H1 (cell line): ENCODE measurements at regions not wholly inside any gene's neighbourhood (a gene's known extent, or its start where the extent isn't known, plus 50 kb on each side); places are given as distances from the start of the nearest gene placed in this dataset.

Source experiments
- CTCF ChIA-PET: fragments of 300-600 bp; sonication (Branson Sonifier 250); formaldehyde crosslinking; loops from one replicate; lab custom pipeline; 2021; ENCODE audit not compliant: partially characterized antibody; lab: Charles Lee
- POLR2A ChIA-PET: fragments of 300-600 bp; sonication (Branson Sonifier 250); formaldehyde crosslinking; loops from one replicate; lab custom pipeline; 2021; ENCODE audit warnings: inconsistent platforms; ENCODE audit not compliant: partially characterized antibody; lab: Charles Lee
- DNase-seq, 2 experiments: peaks; one replicate each; pipeline versions ENCODE4 v3.0.0 to v3.0.0-alpha.2; 2010 to 2022; ENCODE audit warnings: low spot score in 2 of 2, low read depth in 1 of 2, mixed read lengths in 1 of 2
- FAIRE-seq: peaks from 2 replicates; lab custom pipeline; 2011; peaks lifted over from hg19 to GRCh38; lab: Jason Lieb, UNC
- H2AFZ ChIP-seq: 2 replicates; pipeline ENCODE4 v1.8.1; 2012; ENCODE audit warnings: low read length, inconsistent platforms
- H2AK5ac ChIP-seq: 2 replicates; pipeline ENCODE4 v1.6.1; 2013; ENCODE audit warnings: low read depth, low read length
- H2BK120ac ChIP-seq: replicated peaks from 2 replicates; pipeline ENCODE3; 2013; ENCODE audit warnings: low read depth, low read length, inconsistent platforms
- H2BK12ac ChIP-seq: 2 replicates; pipeline ENCODE4 v1.6.1; 2013; ENCODE audit warnings: low read depth, low read length
- H2BK15ac ChIP-seq: 2 replicates; pipeline ENCODE4 v1.6.1; 2013; ENCODE audit warnings: low read length
- H2BK20ac ChIP-seq: 2 replicates; pipeline ENCODE4 v1.6.1; 2013; ENCODE audit warnings: low read length
- H2BK5ac ChIP-seq: 2 replicates; pipeline ENCODE4 v1.6.1; 2013; ENCODE audit warnings: low read depth, low read length
- H3K14ac ChIP-seq: 2 replicates; pipeline ENCODE4 v1.6.1; 2013; ENCODE audit warnings: inconsistent platforms; ENCODE audit not compliant: insufficient read length
- H3K18ac ChIP-seq: 2 replicates; pipeline ENCODE4 v1.6.1; 2013; ENCODE audit warnings: low read length; ENCODE audit errors: extremely low read depth
- H3K23ac ChIP-seq: 2 replicates; pipeline ENCODE4 v1.6.1; 2013; ENCODE audit warnings: inconsistent platforms; ENCODE audit not compliant: insufficient read length
- H3K23me2 ChIP-seq: 2 replicates; pipeline ENCODE4 v1.6.1; 2013; ENCODE audit warnings: low read depth, low read length
- H3K27ac ChIP-seq: 2 replicates; pipeline ENCODE4 v1.6.1; 2011; ENCODE audit warnings: low read depth, low read length, inconsistent platforms
- H3K27me3 ChIP-seq, 4 experiments: replicated peaks in 1 of 4; 1 replicate in 1 of 4; 2 replicates in 3 of 4; pipeline versions ENCODE4 v1.6.1 to v1.8.1; 2011 to 2013; ENCODE audit warnings: low read length in 3 of 4, mild to moderate bottlenecking in 3 of 4, inconsistent platforms in 2 of 4, mixed read lengths in 2 of 4, moderate library complexity in 1 of 4; ENCODE audit not compliant: control insufficient read depth in 3 of 4, insufficient read depth in 3 of 4; ENCODE audit errors: extremely low read depth in 1 of 4
- H3K36me3 ChIP-seq, 4 experiments: 2 replicates each; pipeline versions ENCODE4 v1.6.1 to v1.8.1; 2011 to 2013; ENCODE audit warnings: mild to moderate bottlenecking in 4 of 4, low read length in 3 of 4, moderate library complexity in 2 of 4, control low read depth in 1 of 4, inconsistent platforms in 1 of 4; ENCODE audit not compliant: insufficient read depth in 4 of 4, control insufficient read depth in 2 of 4
- H3K4ac ChIP-seq: replicated peaks from 2 replicates; pipeline ENCODE3; 2013; ENCODE audit warnings: low read length, low read depth, mixed read lengths, inconsistent platforms; ENCODE audit not compliant: insufficient read length
- H3K4me1 ChIP-seq, 4 experiments: replicated peaks in 1 of 4; 1 replicate in 1 of 4; 2 replicates in 3 of 4; pipeline versions ENCODE4 v1.6.1 to v1.8.1; 2011 to 2013; ENCODE audit warnings: low read length in 3 of 4, inconsistent platforms in 2 of 4, mixed read lengths in 1 of 4; ENCODE audit not compliant: insufficient read depth in 4 of 4, control insufficient read depth in 3 of 4
- H3K4me2 ChIP-seq, 2 experiments: 2 replicates each; pipeline versions ENCODE4 v1.6.1 to v1.8.1; 2011 to 2013; ENCODE audit warnings: low read depth in 2 of 2, low read length in 2 of 2, control low read depth in 1 of 2, inconsistent platforms in 1 of 2, mild to moderate bottlenecking in 1 of 2; ENCODE audit not compliant: insufficient read depth in 1 of 2
- H3K4me3 ChIP-seq, 4 experiments: fragments of 200-600, 300-600 bp in 1 of 4; sonication (generic), shearing (Covaris generic), sonication (Bioruptor Twin) in 1 of 4; 2 replicates each; pipeline versions ENCODE4 v1.5.1 to v1.8.1; 2011 to 2016; ENCODE audit warnings: low read length in 4 of 4, low read depth in 3 of 4, control low read depth in 2 of 4, inconsistent platforms in 2 of 4, mild to moderate bottlenecking in 2 of 4, mixed read lengths in 1 of 4, moderate library complexity in 1 of 4; ENCODE audit not compliant: insufficient read depth in 2 of 4; ENCODE audit errors: extremely low read depth in 1 of 4
- H3K56ac ChIP-seq: replicated peaks from 2 replicates; pipeline ENCODE3; 2013; ENCODE audit warnings: low read depth, mild to moderate bottlenecking, mixed read lengths, low read length, inconsistent platforms; ENCODE audit not compliant: insufficient read length
- H3K79me1 ChIP-seq: 2 replicates; pipeline ENCODE4 v1.6.1; 2013; ENCODE audit warnings: low read depth, low read length, control low read depth
- H3K79me2 ChIP-seq, 2 experiments: 2 replicates each; pipeline versions ENCODE4 v1.6.1 to v1.8.1; 2012 to 2013; ENCODE audit warnings: low read length in 2 of 2, mild to moderate bottlenecking in 2 of 2, inconsistent platforms in 1 of 2; ENCODE audit not compliant: insufficient read depth in 2 of 2, control insufficient read depth in 1 of 2
- H3K9ac ChIP-seq, 4 experiments: replicated peaks in 1 of 4; 1 replicate in 1 of 4; 2 replicates in 3 of 4; pipeline versions ENCODE4 v1.6.1 to v1.8.1; 2011 to 2013; ENCODE audit warnings: low read depth in 3 of 4, low read length in 3 of 4, control low read depth in 2 of 4, mild to moderate bottlenecking in 2 of 4, moderate library complexity in 2 of 4, inconsistent platforms in 1 of 4; ENCODE audit errors: extremely low read depth in 1 of 4
- H3K9me3 ChIP-seq, 2 experiments: 2 replicates each; pipeline versions ENCODE4 v1.6.1 to v1.8.1; 2012 to 2013; ENCODE audit warnings: mild to moderate bottlenecking in 2 of 2, moderate library complexity in 2 of 2, control low read depth in 1 of 2, inconsistent platforms in 1 of 2, low read depth in 1 of 2, low read length in 1 of 2, mixed read lengths in 1 of 2; ENCODE audit not compliant: insufficient read depth in 2 of 2
- H4K20me1 ChIP-seq, 2 experiments: replicated peaks in 1 of 2; 2 replicates each; pipeline versions ENCODE3 to v1.8.1; 2011 to 2013; ENCODE audit warnings: inconsistent platforms in 2 of 2, low read length in 2 of 2, mild to moderate bottlenecking in 1 of 2; ENCODE audit not compliant: insufficient read depth in 2 of 2, control insufficient read depth in 1 of 2
- H4K5ac ChIP-seq: 2 replicates; pipeline ENCODE4 v1.6.1; 2013; ENCODE audit warnings: low read length, low read depth, mixed read lengths, inconsistent platforms; ENCODE audit not compliant: insufficient read length
- H4K8ac ChIP-seq: 2 replicates; pipeline ENCODE4 v1.8.0; 2013; ENCODE audit warnings: mild to moderate bottlenecking, moderate library complexity, low read length, inconsistent platforms; ENCODE audit not compliant: insufficient read depth; ENCODE audit errors: extremely low read depth
- H4K91ac ChIP-seq: replicated peaks from 2 replicates; pipeline ENCODE3; 2013; ENCODE audit warnings: low read length, mixed read lengths, inconsistent platforms; ENCODE audit not compliant: insufficient read length
- EP300 ChIP-seq, 2 experiments: IDR thresholded peaks; 1 replicate in 1 of 2; 2 replicates in 1 of 2; pipeline ENCODE4 v1.6.1; 2011 to 2012; ENCODE audit warnings: low read depth in 2 of 2, low read length in 2 of 2, mild to moderate bottlenecking in 2 of 2, borderline replicate concordance in 1 of 2, inconsistent platforms in 1 of 2, moderate library complexity in 1 of 2
- KDM5A ChIP-seq: fragments of 200-600 bp; IDR thresholded peaks from 2 replicates; pipeline ENCODE4 v1.7.1; 2012; ENCODE audit warnings: mild to moderate bottlenecking, low read length, inconsistent platforms, mixed read lengths
- PHF8 ChIP-seq: fragments of 200-600 bp; sonication (generic); conservative IDR thresholded peaks from 2 replicates; pipeline ENCODE4 v1.7.1; 2012; ENCODE audit warnings: low read depth, mild to moderate bottlenecking, inconsistent platforms, low read length, moderate library complexity
- RXRA ChIP-seq: IDR thresholded peaks from 2 replicates; pipeline ENCODE4 v1.6.1; 2011; ENCODE audit warnings: low read depth, mild to moderate bottlenecking, low read length, moderate library complexity; ENCODE audit not compliant: insufficient read depth
- SP2 ChIP-seq: IDR thresholded peaks from 2 replicates; pipeline ENCODE4 v1.6.1; 2012; ENCODE audit warnings: mild to moderate bottlenecking, low read length, inconsistent platforms
- TAF7 ChIP-seq: optimal IDR thresholded peaks from 2 replicates; pipeline ENCODE3; 2011; ENCODE audit warnings: low read depth, mild to moderate bottlenecking, inconsistent platforms, low read length, moderate library complexity, borderline replicate concordance
- TEAD4 ChIP-seq: IDR thresholded peaks from 2 replicates; pipeline ENCODE4 v1.6.1; 2012; ENCODE audit warnings: low read depth, low read length, inconsistent platforms, mixed read lengths
- WGBS, 2 experiments: shearing (Covaris generic) in 1 of 2; methylation state at CpG; one replicate each; pipeline versions ENCODE4 v1.1.6 to v1.1.7; 2013 to 2015; ENCODE audit warnings: low lambda C conversion rate in 2 of 2, mixed read lengths in 2 of 2, inconsistent platforms in 1 of 2, low coverage in 1 of 2, missing lambda C conversion rate in 1 of 2; ENCODE audit not compliant: insufficient replicate concordance in 2 of 2, insufficient coverage in 1 of 2, insufficient read length in 1 of 2; ENCODE audit errors: extremely low coverage in 1 of 2, missing lambda C conversion rate in 1 of 2; 5-methylcytosine and 5-hydroxymethylcytosine counted together

DNA sequence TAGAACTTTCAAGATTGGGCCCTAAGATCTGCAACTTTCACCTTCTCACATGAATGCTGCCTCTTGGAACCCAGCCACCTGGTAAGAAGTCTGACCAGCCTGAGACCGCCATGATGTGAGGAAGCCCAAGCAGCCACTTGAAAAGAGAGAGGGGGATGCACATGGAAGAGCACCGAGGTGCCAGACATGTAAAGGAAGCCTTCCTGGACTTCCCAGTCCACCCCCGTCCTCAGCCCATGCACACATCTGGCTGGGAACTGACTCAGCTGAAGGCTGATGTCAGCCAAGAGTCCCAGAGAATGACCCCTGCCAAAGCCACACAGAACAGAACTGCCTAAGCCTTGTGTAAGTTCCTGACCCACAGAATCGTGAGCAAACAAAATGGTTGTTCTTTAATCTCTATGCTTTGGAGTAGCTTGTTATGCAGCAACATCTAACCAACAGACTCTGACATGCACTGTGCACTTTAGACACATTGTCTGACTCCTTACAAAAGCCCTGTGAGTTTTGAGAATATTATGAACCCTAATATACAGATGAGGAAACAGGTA, 86.7 kb downstream of the RMI2 start:
- H2BK5ac ChIP-seq, result no peak overlapping the region
- no peaks in the 10 kb centered on the region for H3K23me2 ChIP-seq
- H3K27me3 ChIP-seq, result no peaks in the 10 kb centered on the region
- H2AK5ac ChIP-seq, result no peak overlapping the region
- no peak overlapping the region for H2BK12ac ChIP-seq
- no peak overlapping the region for H2BK20ac ChIP-seq
- no peak overlapping the region for H3K9ac ChIP-seq
- H2AFZ ChIP-seq, result no peak overlapping the region
- no peak overlapping the region for H3K14ac ChIP-seq
- H3K56ac ChIP-seq, result no peak overlapping the region
- H4K8ac ChIP-seq, result no peak overlapping the region
- DNase-seq (no peak), FAIRE-seq (no peak)
- H3K4me1 ChIP-seq, result no peaks in the 10 kb centered on the region; a peak in 1 of 7 replicates
- H4K5ac ChIP-seq, result no peak overlapping the region
- POLR2A ChIA-PET, result interaction anchor here (1.5 kb wide), 1 partner anchor 37 kb away, joined by 3 read pairs; no protein-coding TSS in a partner anchor
- H3K27ac ChIP-seq, result no peak overlapping the region
- no peak overlapping the region for H2BK15ac ChIP-seq
- TF ChIP-seq RXRA, result no peak
- no peak for TF ChIP-seq TAF7
- no peak for TF ChIP-seq TEAD4
- TF ChIP-seq SP2, result no peak
- TF ChIP-seq PHF8, result no peak
- TF ChIP-seq KDM5A, result no peak
- TF ChIP-seq EP300 (IDR thresholded peaks at IDR 0.05; ENCODE audit: borderline replicate concordance in 1 of 2, low read depth in 2 of 2, low read length in 2 of 2), result no peak
- no peaks in the 10 kb centered on the region for H3K79me2 ChIP-seq
- no peak overlapping the region for H3K18ac ChIP-seq
- H2BK120ac ChIP-seq, result no peak overlapping the region
- H4K20me1 ChIP-seq, result no peaks in the 10 kb centered on the region
- no peak overlapping the region for H3K4me3 ChIP-seq
- H3K23ac ChIP-seq, result no peak overlapping the region
- no peaks in the 10 kb centered on the region for H3K36me3 ChIP-seq
- H3K4ac ChIP-seq, result no peak overlapping the region
- no peak overlapping the region for H3K4me2 ChIP-seq
- H3K79me1 ChIP-seq, result no peaks in the 10 kb centered on the region
- H4K91ac ChIP-seq, result no peak overlapping the region
- CTCF ChIA-PET, result interaction anchor here (0.5 to 2.9 kb wide), 6 partner anchors 9 to 283 kb away, joined by 3 to 23 read pairs (median 4); no protein-coding TSS in a partner anchor
- 95% methylated on average over 4 of the region's 4 CpGs; no CpG with 5 or more reads in 1 of the 2 experiments for WGBS, 2 experiments
- no peaks in the 10 kb centered on the region for H3K9me3 ChIP-seq
